ENCODE measurements at regions not wholly inside any gene's neighbourhood (a gene's known extent, or its start where the extent isn't known, plus 50 kb on each side); places are given as distances from the start of the nearest gene placed in this dataset.

- TF ChIP-seq CTCF (IDR thresholded peaks at IDR 0.05; ENCODE audit: borderline replicate concordance, extremely low read depth, low read length, poor library complexity, severe bottlenecking) (no peak), EZH2 (IDR thresholded peaks at IDR 0.05; ENCODE audit: borderline replicate concordance, low read depth, low read length, severe bottlenecking) (no peak)
Observed at GRCh38 chr13:103517768-103518102, 451.5 kb upstream of the SLC10A2 start.
